ENCODE measurements at regions not wholly inside any gene's neighbourhood (a gene's known extent, or its start where the extent isn't known, plus 50 kb on each side); places are given as distances from the start of the nearest gene placed in this dataset.

DNA sequence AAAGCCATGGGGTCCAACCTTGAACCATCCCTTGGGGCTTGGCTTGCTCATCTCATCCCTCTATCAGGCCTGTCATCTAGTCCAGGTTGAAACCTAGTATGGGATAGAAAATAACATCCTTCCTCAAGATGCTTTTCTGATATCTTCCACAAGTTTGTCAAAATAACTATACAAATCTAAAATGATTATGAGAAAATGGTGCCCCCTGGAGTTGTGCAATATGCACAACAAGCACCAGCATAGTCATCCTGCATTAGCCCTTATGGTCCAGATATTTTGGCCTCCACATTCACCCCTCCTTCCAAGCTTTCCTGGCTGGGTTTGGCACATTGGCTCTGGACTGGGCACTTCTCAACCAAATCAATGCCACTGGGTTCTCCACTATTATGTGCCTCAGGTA is 101.2 kb downstream of the TBX19 start:
- TF ChIP-seq YY1 (IDR thresholded peaks at IDR 0.05; ENCODE audit: insufficient read depth, insufficient replicate concordance, low read depth, low read length), result no peak
- no peak for TF ChIP-seq ZBTB1 (CRISPR knock-in tag; IDR thresholded peaks at IDR 0.05; ENCODE audit: borderline replicate concordance)
- TF ChIP-seq ZNF468 (CRISPR knock-in tag; IDR thresholded peaks at IDR 0.05), result no peak
- TF ChIP-seq POLR2A (IDR thresholded peaks at IDR 0.05; ENCODE audit: insufficient read depth in 1 of 2, low read depth in 2 of 2, low read length in 2 of 2), result no peak
- TF ChIP-seq ZNF225 (CRISPR knock-in tag; IDR thresholded peaks at IDR 0.05), result no peak
- no peak for TF ChIP-seq SP2 (CRISPR knock-in tag; IDR thresholded peaks at IDR 0.05)
